GM20431 (cell line): ENCODE measurements at regions not wholly inside any gene's neighbourhood (a gene's known extent, or its start where the extent isn't known, plus 50 kb on each side); places are given as distances from the start of the nearest gene placed in this dataset.
"Not testable (repeated sequence)": the region's sequence is repeated elsewhere in the genome, so short reads cannot be mapped to it uniquely, and the experiment has no call there.

ENCODE experiments used
- in situ Hi-C: fragments of 300-500 bp; cut with MseI, MboI; formaldehyde crosslinking; loops from one replicate; pipeline ENCODE4 v1.15.0; 2020; ENCODE audit warnings: low sequenced_read_pairs; ENCODE audit not compliant: unreplicated experiment

DNA sequence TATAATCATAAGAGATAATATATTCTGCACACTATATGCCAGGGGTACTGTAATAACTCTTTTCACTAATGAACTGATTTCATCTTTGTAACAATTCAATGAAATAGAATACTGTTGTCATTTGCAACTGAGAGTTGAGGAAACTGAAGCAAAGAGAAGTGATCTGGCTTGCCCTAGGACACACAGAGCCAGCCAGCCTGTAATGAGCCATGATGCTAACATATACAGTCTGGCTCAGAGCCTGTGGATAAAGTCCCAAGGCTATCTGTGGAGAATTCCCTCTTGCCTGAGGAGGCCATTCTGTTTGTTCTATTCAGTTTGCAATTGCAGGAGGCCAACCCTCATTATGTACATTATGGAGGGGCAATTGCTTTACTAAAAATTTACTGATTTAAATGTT is 241.3 kb downstream of the CXCL12 start:
- in situ Hi-C loops, result no loop called here

GRCh38 chr10:44132361-44133289 is 252.3 kb downstream of the CXCL12 start:
- in situ Hi-C loops, result no loop called here

DNA sequence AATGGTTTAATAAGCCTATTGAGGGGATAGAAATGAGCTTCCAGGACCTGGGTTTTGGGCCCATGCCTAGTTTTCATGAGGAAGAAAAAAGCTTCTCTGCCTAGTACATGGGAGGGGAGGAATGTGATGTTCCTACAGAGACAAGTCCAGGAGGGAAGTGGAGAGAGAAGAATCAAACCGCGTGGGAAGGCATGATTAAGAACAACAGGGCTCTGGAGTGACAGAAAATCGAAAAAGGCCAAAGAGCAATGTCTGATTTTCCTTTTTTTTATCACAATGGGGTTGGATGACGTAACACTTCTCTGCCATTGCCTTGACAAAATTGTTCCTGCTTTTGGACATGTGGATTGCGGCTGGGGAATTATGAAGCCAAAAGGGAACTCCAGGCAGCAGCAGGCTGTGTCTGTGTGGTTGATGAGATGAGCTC is 258.6 kb downstream of the CXCL12 start:
- in situ Hi-C loops, result no loop called here

GRCh38 chr10:44125879-44126278 is 259.0 kb downstream of the CXCL12 start:
- in situ Hi-C loops, result no loop called here

DNA sequence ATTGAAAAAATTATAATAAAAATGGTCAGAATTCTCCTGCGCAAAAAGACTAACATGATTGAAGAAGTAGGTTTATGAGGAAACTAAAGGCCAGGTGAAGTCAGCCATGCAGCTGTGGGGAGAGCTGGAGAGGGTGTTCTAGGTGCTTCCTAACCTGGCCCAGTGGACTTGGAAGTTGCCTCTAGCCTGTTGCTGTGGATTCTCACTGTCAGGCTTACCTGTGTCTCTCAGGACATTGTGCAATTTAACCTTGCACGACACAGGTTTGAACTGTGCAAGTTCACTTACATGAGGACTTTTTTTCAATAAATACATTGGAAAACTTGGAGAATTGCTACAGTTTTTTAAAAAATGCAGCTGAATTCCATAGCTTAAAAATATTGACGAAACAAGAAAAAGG is 266.4 kb downstream of the CXCL12 start:
- in situ Hi-C loops, result no loop called here

DNA sequence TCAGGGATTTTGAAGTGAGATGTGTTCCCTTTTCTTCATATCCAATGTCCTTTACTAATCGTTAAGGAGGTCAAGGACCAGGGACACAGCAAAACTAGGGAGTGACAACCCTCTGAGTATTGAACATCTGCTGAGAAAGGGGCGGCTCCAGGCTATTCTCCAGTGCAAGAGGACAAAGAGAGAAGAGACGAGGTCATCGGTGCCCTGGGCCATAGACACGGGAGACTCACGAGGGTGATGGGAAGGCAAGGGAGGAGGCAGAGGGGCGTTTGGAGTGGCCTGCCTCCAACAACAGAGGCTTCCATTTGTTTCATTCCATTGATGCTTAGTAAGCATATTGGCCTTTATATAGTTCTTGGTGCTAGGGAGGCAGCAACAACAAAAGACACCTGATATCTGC is 268.4 kb downstream of the CXCL12 start:
- in situ Hi-C loops, result no loop called here

DNA sequence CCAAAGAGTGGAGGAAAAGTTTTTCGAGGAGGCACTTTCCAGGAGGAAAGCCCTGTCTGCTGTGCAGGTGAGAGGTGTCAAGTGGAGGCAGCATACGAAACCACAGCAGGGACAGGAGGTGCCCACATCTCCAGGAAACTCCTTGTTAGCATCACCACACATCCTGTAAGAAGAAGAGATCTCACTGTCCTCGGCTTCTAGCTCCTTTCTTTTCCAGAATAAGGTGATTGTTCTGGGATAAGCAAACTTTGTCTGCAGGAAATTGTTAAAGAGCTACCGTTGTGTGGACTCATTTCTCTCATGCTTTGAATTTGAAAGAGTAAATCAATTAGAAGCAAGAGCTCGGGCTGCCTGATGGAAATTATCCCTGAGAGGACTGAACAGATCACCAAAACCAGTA is 269.4 kb downstream of the CXCL12 start:
- in situ Hi-C loops, result no loop called here

- in situ Hi-C loops, result no loop called here
Observed at GRCh38 chr10:44114441-44114840, 270.5 kb downstream of the CXCL12 start.

DNA sequence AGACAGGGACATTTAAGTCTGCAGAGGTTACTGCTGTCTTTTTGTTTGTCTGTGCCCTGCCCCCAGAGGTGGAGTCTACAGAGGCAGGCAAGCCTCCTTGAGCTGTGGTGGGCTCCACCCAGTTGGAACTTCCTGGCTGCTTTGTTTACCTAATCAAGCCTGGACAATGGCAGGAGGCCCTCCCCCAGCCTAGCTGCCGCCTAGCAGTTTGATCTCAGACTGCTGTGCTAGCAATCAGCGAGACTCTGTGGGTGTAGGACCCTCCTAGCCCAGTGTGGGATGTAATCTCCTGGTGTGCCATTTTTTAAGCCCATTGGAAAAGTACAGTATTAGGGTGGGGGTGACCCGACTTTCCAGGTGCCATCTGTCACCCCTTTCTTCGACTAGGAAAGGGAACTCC is 272.6 kb downstream of the CXCL12 start:
- in situ Hi-C loops, result not testable (repeated sequence)

- in situ Hi-C loops, result no loop called here
Observed at GRCh38 chr10:44105696-44106095, 279.2 kb downstream of the CXCL12 start.

DNA sequence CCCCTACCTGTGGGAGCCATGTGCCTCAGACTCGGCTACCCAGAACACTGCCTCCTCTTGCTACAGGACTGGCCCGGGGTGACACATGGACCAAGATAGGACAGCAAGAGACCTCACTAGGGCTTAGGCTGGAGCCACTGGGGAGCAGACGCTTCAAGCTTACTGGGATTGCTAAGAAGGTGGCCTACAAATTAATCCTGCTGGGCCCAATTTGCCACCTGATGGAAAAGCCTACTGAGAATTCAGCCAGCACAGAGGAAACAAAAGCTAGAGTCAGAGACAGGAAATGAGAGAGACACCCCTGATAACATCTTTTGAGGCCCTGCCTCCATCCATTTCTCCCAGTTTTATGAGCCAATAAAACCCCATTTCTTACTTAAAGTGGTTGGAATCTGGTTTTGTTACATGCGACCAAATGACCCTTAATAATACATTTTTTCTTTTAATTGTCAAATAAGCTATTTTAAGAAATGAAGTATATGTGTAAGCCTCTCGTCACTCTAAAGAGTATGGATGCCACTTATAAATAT is 282.1 kb downstream of the CXCL12 start:
- in situ Hi-C loops, result no loop called here

- in situ Hi-C loops, result no loop called here
Observed at GRCh38 chr10:44101082-44101481, 283.8 kb downstream of the CXCL12 start.

DNA sequence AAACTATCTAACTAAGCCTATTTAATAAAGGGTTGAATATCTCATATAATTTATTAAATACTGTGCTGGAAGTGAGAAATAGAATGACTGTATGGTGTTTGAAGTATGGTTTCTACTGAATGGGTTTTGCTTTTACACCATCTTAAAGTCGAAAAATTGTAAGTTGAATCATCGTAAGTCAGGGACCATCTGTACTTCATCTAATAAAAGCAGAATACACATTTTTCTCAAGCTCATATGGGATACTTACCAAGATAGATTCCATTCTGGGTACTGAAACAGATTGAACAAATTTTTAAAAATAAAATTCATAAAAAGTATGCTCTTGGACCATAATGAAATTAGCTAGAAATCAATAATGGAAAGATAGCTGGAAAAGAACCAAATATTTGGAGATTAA is 285.4 kb downstream of the CXCL12 start:
- in situ Hi-C loops, result no loop called here

DNA sequence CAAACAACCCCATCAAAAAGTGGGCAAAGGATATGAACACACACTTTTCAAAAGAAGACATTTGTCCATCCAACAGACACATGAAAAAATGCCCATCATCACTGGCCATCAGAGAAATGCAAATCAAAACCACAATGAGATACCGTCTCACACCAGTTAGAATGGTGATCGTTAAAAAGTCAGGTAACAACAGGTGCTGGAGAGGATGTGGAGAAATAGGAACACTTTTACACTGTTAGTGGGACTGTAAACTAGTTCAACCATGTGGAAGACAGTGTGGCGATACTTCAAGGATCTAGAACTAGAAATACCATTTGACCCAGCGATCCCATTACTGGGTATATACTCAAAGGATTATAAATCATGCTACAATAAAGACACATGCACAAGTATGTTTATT is 288.7 kb downstream of the CXCL12 start:
- in situ Hi-C loops, result not testable (repeated sequence)

GRCh38 chr10:44089671-44090070 is 295.2 kb downstream of the CXCL12 start:
- in situ Hi-C loops, result no loop called here

DNA sequence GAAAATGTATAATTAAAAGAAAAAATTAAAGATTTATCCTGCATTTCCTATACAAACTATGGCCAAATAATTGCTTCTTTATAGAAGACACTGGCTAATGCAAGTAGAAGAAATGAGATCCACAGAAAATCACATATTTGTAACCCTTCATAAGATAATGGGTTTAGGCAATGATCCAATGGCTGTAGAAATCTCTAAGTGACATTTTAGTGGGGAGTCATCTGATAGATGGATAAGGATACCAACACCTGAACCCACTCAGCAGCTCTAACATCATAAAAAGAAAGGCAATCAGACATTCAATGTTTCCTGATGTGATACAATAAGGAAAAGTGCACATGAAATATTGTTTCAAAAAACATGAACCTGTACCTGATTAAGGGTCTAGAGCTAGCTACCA is 297.5 kb downstream of the CXCL12 start:
- in situ Hi-C loops, result no loop called here

GRCh38 chr10:44083719-44084400 is 301.0 kb downstream of the CXCL12 start:
- in situ Hi-C loops, result no loop called here

DNA sequence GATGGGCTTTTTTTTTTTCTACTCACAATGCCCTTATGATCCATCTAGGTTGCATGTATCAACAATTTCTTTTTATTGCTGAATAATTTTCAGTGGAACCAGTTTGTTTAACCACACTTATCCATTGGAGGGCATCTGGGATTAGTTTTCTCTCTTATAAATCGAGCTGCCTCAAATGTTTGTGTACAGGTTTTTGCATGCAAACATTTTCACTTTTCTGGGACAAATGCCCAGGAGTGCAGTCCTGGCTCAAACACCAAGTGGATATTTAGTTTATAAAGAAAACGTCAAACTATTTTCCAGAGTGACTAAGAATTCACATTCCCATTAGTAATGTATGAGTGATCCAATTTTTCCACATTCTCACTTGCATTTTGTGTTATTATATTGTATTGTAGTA is 313.4 kb downstream of the CXCL12 start:
- in situ Hi-C loops, result no loop called here

- in situ Hi-C loops, result no loop called here
Observed at GRCh38 chr10:44070282-44070681, 314.6 kb downstream of the CXCL12 start.

DNA sequence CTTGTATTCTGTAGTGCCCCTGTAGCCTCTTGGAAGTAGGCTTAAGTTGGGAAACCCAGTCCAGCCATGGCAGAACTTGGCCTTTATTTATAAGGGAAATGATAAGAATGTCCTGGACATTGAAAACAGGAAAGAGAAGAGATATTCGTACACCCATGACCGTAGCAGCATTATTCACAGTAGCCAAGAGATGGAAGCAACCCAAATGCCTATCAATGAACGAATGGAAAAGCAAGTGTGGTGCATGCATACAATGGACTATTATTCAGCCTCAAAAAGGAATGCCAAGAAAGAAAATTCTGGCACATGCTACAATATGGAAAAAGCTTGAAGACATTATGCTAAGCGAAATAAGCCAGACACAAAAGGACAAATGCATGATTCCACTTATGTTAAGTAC is 315.3 kb downstream of the CXCL12 start:
- in situ Hi-C loops, result no loop called here
